ENCODE measurements at regions not wholly inside any gene's neighbourhood (a gene's known extent, or its start where the extent isn't known, plus 50 kb on each side); places are given as distances from the start of the nearest gene placed in this dataset.

DNA sequence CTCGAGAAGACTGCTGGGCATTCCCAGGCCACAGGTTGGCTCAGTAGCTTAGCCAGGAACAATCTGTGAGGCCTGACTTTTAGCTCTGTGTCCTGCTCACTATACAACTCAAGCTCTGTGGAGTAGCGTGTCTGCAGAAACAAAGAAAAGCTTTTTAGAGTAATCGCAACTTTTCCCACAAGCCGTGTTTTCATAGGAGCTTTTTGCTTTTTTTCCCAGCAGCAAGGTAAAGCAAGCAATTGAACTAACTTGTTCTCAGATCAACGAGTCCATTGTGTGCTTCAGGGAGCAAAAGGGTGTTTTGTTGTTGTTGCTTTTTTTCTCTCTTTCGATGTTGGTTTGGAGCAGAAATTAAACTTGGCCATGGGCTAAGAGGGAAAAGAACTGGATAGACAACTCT lies 97.3 kb upstream of the BCL2L14 start:
- no peak for TF ChIP-seq POLR2A (IDR thresholded peaks at IDR 0.05)
- TF ChIP-seq, protein P1, sequence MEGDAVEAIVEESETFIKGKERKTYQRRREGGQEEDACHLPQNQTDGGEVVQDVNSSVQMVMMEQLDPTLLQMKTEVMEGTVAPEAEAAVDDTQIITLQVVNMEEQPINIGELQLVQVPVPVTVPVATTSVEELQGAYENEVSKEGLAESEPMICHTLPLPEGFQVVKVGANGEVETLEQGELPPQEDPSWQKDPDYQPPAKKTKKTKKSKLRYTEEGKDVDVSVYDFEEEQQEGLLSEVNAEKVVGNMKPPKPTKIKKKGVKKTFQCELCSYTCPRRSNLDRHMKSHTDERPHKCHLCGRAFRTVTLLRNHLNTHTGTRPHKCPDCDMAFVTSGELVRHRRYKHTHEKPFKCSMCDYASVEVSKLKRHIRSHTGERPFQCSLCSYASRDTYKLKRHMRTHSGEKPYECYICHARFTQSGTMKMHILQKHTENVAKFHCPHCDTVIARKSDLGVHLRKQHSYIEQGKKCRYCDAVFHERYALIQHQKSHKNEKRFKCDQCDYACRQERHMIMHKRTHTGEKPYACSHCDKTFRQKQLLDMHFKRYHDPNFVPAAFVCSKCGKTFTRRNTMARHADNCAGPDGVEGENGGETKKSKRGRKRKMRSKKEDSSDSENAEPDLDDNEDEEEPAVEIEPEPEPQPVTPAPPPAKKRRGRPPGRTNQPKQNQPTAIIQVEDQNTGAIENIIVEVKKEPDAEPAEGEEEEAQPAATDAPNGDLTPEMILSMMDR (IDR thresholded peaks at IDR 0.05) = no peak
